HG02588 (cell line): ENCODE measurements at regions not wholly inside any gene's neighbourhood (a gene's known extent, or its start where the extent isn't known, plus 50 kb on each side); places are given as distances from the start of the nearest gene placed in this dataset.
"Not testable (repeated sequence)": the region's sequence is repeated elsewhere in the genome, so short reads cannot be mapped to it uniquely, and the experiment has no call there.

Experiments
- ATAC-seq: cut with Tn5 transposase; IDR thresholded peaks from one replicate; pipeline ENCODE4 v1.9.1; 2021; ENCODE audit warnings: mild to moderate bottlenecking, moderate library complexity; ENCODE audit not compliant: unreplicated experiment

DNA sequence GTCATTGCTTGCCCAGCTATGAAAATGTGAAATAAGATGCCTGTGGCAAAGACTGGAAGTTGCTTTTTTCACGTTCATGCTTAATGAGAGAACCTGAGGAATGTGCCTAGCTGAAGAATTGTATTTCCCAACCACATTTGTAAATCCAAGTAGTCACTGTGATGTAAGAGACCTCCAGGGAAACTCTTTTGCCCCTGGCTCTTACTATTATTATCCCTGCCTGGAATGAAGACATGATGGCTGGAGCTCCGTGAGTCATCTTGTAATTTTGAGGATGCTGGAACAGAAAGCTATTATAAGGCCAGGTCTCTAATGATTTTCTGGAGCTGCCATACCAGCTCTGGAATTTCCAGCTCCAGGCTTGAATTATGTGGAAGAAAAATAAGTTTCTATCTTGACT, 894.3 kb downstream of the DIAPH3 start:
- no peak for ATAC-seq

DNA sequence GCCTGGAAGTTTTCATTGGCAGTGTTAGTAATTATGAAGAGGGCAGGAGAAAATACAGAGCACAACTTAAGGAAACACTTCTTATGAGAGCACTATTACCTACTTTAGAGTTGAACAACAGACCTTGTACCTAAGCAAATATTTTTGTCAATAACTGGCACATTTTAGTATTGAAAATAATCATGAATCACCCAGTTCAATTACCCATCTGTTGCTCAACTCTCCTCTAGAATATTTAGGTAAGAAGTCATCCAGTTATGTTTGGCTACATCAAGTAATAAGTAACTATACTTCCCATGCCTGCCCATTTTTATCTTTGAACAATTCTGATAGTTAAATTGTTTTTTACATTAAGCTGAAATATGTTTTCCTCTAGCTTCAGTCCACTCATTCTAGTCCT, 893.4 kb downstream of the DIAPH3 start:
- no peak for ATAC-seq

DNA sequence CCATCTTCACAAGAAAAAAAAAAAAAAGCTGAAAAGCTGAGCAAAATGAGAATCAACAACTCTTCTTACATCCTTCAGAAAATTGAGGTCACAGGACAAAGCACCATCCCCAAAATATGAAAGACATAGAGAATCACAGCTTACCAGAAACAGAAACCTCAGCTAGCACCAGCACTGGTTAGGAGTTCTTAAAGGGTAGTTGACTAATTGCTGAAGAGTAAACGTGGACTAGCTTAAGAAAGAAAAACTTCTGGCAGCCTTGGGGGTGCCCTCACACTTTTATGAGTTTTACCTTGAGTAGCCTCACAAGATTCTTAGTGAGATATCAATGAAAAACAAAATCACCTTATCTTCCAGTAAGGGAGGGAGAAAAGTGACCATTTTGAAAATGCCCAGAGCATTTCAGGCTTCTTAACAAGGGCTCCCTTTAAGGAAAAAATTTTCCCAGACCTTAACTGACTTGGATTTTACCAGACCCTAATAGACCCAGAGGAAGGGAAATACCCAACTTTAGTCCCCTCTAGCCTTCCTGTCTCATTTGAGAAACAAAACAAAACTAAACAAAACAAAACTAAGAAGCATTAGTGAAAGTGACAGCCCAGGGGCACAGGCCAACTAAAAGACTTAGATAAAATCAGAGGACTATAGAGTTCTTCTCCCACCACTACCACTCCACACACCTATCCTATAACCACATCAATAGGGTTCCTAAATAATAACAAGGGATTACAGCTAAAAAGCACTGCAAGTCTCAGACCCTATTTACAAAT, 888.6 kb downstream of the DIAPH3 start:
- peak; percentile 62 for ATAC-seq

DNA sequence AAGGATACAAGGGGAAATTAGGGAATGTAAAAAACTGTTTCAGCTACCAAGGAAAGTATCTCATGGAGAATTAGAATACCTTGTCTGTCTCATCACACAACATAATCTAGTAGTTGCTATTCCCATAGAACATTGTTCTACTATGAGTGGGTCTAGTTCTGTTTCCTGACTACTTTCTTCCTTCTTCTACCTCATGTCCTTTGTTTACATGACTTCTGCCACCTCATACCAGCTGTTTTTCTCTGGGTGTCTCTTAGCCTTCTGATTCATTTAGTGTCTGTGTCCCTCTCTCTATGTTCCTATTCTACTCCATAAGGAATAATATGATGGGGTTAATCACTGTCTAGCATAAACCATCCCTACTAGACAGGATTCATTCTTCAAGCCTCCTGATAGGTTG, 887.3 kb downstream of the DIAPH3 start:
- no peak for ATAC-seq

DNA sequence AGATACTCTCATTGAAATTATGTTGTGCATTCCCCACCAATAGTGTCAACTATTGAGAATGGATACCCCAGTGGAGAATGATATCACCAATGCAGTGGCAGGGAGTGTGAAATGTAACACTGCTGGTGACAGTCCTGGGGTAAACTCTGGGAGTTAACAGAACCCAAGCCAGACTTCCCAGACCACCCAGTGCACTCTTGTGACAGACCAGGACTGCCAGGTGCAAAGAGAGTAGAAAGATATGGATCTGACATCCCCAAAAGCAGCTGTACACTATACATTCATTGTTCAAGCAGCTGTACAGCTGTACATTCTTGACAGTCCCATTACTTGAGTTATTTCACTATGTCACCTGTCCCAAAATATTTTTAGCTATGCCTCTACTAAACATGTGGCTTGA, 886.6 kb downstream of the DIAPH3 start:
- ATAC-seq, result no peak

DNA sequence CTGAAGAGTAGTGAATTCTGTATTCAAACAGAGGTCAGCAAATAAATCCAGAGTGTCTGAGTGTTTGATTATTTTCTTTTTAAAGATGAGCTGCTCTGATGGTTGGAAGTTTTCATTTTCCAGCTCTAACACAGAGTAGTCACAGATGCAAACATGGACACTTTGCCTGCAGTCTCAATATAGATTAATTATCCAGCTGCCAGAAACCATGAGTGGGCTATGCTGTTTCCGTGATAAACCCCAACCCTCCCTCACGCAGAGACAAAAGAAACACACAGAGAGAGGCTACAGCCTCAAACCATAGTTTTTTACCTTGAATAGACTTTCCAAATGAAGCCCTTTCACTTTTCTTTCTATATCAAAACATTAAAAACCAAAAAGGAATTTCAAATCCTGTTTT, 884.7 kb downstream of the DIAPH3 start:
- ATAC-seq, result no peak

DNA sequence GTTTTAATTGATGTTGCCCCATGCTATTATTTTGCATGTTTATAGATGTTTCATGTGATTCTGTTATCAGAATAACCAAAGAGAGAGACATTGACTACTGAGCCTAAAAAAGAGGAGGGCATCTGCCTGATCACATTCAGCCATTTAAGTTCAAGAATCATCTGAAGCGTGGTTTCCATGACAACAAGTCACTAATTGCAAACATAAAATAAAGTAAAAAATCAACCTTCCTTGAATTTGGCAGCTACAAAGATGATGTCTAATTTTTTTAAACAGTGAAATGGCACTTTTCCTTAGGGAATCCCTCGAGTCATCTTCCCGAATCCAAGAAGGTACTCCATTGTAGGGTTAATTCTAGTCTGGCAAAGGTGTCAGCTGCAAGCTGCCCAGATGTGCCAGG, 884.2 kb downstream of the DIAPH3 start:
- ATAC-seq, result no peak

DNA sequence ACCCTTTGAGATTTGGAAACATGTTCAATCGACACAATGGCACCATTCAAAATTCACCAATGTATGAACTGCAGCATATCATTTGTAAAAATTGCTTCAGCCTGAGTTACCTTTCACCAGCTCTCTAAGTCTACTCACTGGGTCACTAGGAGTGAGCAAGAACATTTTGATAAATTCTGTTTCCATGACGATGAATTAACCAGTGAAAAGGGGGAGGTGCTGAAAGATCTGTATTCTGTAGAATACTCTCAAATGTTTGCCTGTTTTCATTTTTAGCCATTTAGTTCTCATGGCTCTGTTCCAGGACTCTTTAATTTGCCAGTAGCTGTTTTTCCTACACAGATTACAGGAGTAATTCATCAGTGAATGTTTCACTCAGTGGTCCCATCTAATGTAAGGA, 883.4 kb downstream of the DIAPH3 start:
- no peak for ATAC-seq

DNA sequence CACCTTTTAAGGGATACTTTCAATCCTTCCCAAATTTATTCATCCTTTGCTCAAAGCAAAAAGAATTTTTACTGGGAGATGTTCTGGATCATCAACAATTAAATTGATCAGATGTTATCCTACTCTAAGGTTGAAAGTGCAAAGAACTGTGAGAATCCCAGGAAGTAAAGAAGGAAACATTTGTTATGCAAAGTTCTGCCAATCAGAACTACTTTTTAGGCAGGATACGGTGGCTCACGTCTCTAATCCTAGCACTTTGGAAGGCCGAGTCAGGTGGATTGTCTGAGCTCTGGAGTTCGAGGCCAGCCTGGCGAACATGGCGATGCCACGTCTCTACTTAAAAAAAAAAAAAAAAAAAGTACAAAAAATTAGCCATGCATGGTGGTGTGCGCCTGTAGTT, 882.3 kb downstream of the DIAPH3 start:
- no peak for ATAC-seq

DNA sequence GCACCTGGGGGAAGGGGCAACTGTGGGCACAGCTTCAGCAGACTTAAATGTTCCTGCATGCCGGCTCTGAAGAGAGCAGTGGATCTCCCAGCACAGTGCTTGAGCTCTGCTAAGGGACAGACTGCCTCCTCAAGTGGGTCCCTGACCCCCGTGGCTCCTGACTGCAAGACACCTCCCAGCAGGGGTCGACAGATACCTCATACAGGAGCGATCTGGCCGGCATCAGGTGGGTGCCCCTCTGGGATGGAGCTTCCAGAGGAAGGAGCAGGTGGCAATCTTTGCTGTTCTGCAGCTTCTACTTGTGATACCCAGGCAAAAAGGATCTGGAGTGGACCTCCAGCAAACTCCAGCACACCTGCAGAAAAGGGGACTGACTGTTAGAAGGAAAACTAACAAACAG, 871.5 kb downstream of the DIAPH3 start:
- ATAC-seq, result not testable (repeated sequence)

DNA sequence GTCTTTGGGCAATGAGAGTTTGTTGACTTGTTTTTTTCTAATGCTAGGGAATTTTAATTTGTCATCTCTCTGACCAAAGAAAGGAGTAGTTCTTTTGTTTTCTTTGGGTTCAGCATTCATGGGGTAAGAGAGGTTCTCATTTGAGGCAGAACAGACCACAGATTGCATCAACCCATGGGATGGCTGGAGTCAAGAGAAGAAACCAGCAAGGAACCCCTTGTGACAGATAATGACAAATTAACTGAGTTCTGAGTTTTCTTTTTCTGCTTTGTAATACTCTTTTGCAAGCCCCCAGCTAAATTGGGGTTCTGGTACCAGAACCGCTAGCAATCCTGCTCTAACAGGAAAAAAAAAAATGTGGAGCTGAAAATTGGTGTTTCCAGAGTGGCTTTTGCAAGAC, 864.1 kb downstream of the DIAPH3 start:
- ATAC-seq, result no peak

DNA sequence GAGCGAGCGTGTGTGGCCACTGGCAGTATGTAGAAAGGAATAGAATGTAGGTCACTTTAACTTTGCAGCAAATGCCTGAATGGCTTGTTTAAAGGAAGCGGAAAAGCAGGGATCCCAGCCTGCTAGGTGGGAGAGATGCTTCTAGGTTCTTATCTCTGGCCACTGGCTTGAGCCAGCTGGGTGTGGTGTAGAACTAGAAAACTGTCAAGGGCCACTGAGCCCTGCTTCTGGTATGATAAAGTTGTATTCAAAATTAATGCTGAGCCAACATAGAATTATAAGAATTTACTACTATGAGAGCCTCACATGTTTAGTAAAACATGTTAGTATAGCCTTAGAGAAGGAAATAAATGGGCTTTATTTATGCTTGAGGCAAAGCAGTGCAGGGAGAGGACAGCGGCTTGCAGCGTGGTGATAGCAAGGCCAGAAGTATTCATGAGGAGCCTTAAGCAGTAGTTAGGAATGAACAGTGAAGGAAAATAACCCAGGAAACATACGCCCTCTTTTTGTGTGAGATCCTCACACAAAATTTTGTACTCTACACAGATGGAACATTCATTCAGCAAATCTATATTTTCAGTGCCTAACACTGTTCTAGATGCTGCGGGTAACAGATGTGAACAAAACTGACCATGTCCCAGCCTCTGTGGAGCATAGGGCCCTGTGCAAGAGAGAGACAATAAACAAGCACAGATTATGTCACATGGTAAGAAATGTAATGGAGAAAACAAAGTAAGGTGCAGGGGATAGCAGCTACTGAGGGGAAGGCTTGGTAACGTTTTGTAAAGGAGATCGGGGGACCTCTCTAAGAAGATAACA, 863.2 kb downstream of the DIAPH3 start:
- ATAC-seq, result no peak

DNA sequence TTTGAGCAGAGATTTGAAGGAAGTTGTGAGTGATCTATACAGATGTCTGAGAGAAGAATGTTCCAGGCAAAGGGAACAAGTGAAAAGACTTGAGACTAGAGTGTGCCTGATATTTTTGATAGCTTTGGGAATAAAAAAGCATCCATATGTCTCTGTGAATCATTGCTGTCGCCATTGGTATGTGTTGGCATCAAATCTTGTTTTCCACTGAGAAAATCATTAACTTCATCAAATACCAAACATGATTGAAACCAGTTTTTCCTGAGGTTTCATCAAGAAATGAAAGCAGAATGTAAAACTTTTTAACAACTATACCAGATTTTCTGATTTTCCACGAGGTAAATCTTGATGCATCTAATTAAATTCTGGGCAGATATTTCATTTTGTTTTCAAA, 862.6 kb downstream of the DIAPH3 start:
- no peak for ATAC-seq

DNA sequence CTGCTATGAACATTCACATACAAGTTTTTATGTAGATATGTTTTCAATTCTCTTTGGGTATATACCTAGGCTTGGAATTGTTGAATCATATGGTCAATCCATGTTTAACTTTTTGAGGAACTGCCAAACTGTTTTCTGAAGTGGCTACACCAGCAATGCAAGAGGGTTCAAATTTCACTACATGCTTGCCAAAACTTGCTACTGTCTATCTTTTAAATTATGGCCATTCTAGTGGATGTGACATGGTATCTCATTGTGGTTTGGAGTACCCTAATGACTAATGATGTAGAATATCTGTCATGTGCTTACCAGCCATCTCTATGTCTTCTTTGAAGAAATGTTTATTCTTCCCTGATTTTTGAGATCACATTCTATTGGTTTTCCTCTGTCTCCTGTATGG, 860.3 kb downstream of the DIAPH3 start:
- ATAC-seq, result no peak

DNA sequence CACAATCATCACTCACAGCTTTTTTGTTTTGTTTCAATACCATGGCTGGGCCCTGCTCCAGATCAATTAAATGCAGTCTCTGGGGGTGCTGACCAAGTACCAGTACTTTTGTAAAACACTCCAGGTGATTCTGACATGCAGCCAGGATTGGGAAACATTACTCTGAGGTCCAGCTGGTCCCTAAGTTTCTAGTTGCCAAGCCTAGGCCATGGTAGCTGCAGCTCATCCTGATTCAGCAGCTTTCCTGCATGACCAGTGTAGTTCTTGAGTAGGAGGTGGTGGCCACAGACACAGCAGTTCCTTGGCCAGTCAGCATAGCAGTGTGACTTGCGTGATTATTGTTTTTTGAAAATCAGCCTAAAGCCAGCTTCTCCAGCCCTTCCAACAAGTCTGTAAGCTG, 859.1 kb downstream of the DIAPH3 start:
- no peak for ATAC-seq

DNA sequence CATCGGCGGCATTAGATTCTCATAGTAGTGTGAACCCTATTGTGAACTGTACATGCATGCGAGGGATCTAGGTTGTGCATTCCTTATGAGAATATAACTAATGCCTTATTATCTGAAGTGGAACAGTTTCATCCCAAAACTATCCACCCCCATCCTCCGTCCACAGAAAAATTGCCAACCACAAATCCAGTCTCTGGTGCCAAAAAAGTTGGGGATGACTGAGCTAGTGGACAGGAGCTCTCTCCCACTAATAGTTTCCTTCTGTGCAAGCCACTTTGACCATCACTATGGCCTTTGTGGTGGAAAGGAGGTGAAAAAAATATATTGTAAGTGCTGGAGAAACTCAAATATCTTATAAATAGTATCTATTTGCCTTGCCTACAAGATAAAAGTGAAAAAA, 857.8 kb downstream of the DIAPH3 start:
- ATAC-seq, result no peak

DNA sequence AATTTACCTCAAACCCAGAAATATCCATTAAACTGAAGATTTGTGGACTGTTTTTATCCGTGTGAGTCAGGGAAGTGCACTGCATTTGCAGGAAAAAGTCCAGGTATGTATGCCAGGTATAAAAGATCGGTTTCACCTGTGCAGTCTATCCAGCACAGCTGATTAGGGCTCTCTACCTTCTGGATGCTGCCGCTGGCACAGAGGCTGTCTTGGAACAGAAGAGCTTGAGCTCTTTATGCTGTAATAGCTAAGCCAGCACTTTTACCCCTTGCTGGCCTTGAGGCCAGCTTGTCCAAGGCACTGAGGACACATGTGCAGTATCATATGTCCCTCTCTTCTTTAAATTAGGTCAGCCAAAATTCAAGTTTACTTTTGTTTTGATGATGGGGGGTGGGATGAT, 851.0 kb downstream of the DIAPH3 start:
- no peak for ATAC-seq

DNA sequence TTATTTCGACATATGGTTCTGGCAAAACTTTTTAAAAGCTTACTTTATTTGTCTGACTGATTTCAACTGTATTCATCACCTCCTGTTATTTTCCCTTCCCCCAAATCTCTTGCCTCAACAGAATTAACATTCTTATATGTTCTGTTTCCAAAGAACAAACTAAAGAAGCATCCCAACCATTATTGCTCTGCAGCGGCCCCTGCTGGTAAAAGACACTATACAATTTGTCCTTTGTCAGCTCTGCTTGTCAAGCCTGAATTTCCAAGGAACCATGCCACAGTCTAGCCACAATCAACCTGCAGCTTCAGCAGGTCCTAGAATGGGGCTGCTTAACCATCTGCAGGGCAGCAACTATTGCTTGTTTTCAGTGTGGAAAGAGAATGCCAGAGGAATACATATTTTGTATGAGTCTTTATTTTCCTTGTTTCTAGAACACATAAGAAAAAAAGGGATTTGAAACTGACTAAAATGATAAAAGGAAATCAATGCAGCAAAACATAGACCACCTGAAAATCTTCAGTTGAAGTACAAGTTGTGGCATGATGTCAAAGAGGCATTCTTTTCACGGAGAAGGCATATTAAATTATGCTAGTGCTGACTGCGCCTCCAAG, 845.3 kb downstream of the DIAPH3 start:
- ATAC-seq, result no peak

DNA sequence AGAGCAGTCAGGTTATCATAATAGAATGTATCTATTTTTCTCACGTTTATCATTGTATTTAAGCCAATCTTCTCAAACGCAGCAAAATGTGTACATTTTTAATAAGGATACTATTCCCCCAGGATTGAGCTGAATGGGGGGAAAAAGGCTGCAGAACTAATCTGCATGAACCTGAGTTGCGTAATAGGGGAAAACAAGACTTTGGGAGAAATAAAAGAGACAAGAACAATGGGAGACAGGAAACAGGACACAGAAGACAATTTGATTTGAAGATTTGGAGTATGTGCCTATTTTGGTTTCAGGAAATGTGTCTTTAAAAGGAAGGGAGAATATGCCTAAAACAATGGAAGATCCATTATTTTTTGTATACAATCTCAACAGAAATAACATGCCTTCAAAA, 844.5 kb downstream of the DIAPH3 start:
- no peak for ATAC-seq

DNA sequence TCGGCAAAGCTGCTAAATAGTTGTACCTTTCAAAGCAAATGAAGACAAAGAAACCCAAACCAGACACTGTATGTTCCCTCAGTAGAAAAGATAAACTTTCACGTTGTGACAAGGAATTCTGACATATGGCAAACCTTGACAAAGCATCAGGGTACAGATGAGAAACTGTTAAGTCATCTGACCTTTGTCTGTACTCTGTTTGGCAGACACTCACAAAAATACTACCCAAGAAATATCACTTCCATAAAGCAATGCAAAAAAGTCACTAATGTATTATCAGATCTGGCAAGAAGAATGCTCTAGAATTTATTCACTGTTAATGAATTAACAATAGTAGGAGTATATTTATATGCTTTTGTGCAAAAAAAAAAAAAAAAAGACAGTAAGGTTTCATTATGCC, 843.7 kb downstream of the DIAPH3 start:
- no peak for ATAC-seq

DNA sequence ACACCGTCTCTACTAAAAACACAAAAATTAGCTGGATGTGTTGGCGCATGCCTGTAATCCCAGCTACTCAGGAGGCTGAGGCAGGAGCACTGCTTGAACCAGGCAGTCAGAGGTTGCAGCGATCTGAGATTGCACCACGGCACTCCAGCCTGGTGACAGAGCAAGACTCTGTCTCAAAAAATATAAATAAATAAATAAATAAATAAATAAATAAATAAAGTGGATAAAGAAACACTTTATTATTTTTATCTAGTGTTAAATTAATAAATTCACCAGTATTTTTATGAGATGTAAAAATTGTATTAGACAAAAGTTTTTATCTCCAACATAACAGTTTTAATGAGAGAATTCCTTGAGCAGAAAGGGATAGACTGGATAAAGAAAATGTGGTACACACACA, 839.3 kb downstream of the DIAPH3 start:
- not testable (repeated sequence) for ATAC-seq

DNA sequence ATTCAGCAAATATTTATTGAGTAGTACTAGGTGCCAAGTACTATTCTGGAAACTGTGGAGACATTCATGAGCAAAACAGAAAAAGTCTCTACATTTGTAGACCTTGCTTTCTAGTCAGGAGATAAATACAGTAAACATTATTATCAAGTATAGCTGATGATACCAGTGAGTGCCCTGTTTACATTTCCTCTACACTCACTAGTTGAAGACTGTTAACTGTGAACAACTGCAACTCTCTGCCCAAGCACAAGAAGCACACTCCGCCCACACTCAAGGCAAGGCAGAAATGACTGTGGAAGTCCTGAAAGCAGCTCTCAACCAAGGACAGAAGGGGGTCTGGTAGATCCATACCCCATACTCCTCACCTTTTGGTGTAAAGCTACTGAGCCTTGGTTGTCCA, 837.0 kb downstream of the DIAPH3 start:
- ATAC-seq, result no peak
